Lower leg skin (tissue), 3 donors: ENCODE measurements at regions not wholly inside any gene's neighbourhood (a gene's known extent, or its start where the extent isn't known, plus 50 kb on each side); places are given as distances from the start of the nearest gene placed in this dataset.

Experiments
- CTCF ChIP-seq, 3 donors: fragments of 450-650 bp; IDR thresholded peaks; one replicate each; pipeline ENCODE4 v1.5.1; 2016; ENCODE audit warnings: antibody characterized with exemption in 3 of 3, mild to moderate bottlenecking in 3 of 3, moderate library complexity in 2 of 3
- POLR2A ChIP-seq, 2 donors: fragments of 450-650 bp; IDR thresholded peaks; one replicate each; pipeline ENCODE4 v1.6.1; 2016 to 2017; ENCODE audit warnings: antibody characterized with exemption in 2 of 2, mild to moderate bottlenecking in 1 of 2, moderate library complexity in 1 of 2

DNA sequence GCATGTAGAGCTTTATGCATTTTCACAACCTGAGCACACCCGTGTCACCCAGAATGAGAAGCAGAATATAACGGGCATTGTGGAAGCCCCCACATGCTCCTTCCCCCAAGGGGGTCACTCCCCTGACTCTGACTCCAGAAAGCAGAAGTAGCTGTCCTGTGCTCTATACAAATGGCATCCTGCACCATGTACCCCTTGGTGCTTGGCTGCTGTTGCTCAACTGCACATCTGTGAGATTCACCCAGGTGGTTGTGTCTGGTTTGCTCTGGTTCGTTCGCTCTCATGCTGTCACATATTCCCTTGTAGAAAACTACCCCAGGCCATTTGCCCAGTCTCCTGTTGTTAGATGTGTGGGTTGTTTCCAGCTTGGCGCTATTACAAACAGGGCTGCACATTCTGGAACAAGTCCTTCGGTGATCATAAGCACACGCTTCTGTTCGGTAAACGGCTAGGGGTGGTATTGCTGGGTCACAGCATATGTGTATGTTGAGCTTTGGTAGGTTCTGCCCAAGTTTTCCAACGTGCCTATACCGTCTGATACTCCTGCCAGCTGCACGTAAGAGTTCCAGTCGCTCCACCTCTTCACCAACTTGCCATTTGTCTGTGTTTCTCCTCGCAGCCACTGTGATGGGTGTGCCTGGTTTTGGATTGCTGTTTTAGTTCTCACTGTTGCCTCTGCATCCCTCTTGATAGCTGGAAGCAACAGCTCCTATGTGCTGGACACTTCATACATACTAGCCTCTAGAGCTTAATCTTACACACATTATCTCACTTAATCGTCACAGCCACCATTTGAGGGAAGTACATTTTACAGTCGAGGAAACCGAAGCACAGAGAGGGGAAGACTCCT lies 65.4 kb upstream of the SLC6A6 start:
- no peak for TF ChIP-seq CTCF (IDR thresholded peaks at IDR 0.05)
- no peak for TF ChIP-seq POLR2A (IDR thresholded peaks at IDR 0.05)
